Mesenchymal stem cell (in vitro differentiated cells and primary cell): ENCODE measurements at regions not wholly inside any gene's neighbourhood (a gene's known extent, or its start where the extent isn't known, plus 50 kb on each side); places are given as distances from the start of the nearest gene placed in this dataset.

Experiments
- DNase-seq: peaks from one replicate; pipeline ENCODE4 v3.0.0-alpha.2; 2013
- H2AFZ ChIP-seq: one replicate; pipeline ENCODE4 v1.6.1; 2013; ENCODE audit warnings: low read depth, mild to moderate bottlenecking, control low read depth, inconsistent platforms, low read length, moderate library complexity
- H2AK5ac ChIP-seq: 2 replicates; pipeline ENCODE4 v1.6.1; 2013; ENCODE audit warnings: low read length, moderate library complexity, mild to moderate bottlenecking, inconsistent platforms; ENCODE audit not compliant: severe bottlenecking
- H2BK120ac ChIP-seq: one replicate; pipeline ENCODE4 v1.6.1; 2013; ENCODE audit warnings: low read depth, mild to moderate bottlenecking, inconsistent platforms, low read length, moderate library complexity
- H2BK12ac ChIP-seq, 2 experiments: one replicate each; pipeline ENCODE4 v1.6.1; 2013; ENCODE audit warnings: inconsistent platforms in 2 of 2, low read length in 2 of 2, mild to moderate bottlenecking in 2 of 2, moderate library complexity in 2 of 2, control low read depth in 1 of 2
- H2BK15ac ChIP-seq: one replicate; pipeline ENCODE4 v1.6.1; 2013; ENCODE audit warnings: mild to moderate bottlenecking, low read depth, inconsistent platforms; ENCODE audit not compliant: poor library complexity, severe bottlenecking
- H2BK5ac ChIP-seq: 2 replicates; pipeline ENCODE4 v1.6.1; 2013; ENCODE audit warnings: low read depth, mild to moderate bottlenecking, low read length, control low read depth, inconsistent platforms; ENCODE audit not compliant: poor library complexity, severe bottlenecking
- H3K14ac ChIP-seq, 2 experiments: one replicate each; pipeline ENCODE4 v1.6.1; 2013; ENCODE audit warnings: inconsistent platforms in 2 of 2, low read length in 2 of 2, control low read depth in 1 of 2, mild to moderate bottlenecking in 1 of 2, moderate library complexity in 1 of 2
- H3K18ac ChIP-seq, 2 experiments: one replicate each; pipeline ENCODE4 v1.6.1; 2013; ENCODE audit warnings: inconsistent platforms in 2 of 2, low read length in 2 of 2, control low read depth in 1 of 2, low read depth in 1 of 2, mild to moderate bottlenecking in 1 of 2
- H3K23ac ChIP-seq, 2 experiments: one replicate each; pipeline ENCODE4 v1.6.1; 2013; ENCODE audit warnings: inconsistent platforms in 2 of 2, low read length in 2 of 2, mild to moderate bottlenecking in 2 of 2, moderate library complexity in 2 of 2, control low read depth in 1 of 2
- H3K27ac ChIP-seq: 2 replicates; pipeline ENCODE4 v1.5.1; 2013; ENCODE audit warnings: mild to moderate bottlenecking, moderate library complexity, low read length, control low read depth, inconsistent platforms; ENCODE audit not compliant: poor library complexity, severe bottlenecking
- H3K27me3 ChIP-seq, 2 experiments: 2 replicates each; pipeline versions ENCODE4 v1.6.1 to v1.7.0; 2013; ENCODE audit warnings: low read length in 2 of 2, mild to moderate bottlenecking in 2 of 2, moderate library complexity in 2 of 2, control low read depth in 1 of 2, inconsistent platforms in 1 of 2; ENCODE audit not compliant: control insufficient read depth in 1 of 2, insufficient read depth in 1 of 2
- H3K36me3 ChIP-seq, 2 experiments: 2 replicates each; pipeline versions ENCODE4 v1.6.1 to v1.7.0; 2013; ENCODE audit warnings: low read length in 2 of 2, control low read depth in 1 of 2, inconsistent platforms in 1 of 2, low read depth in 1 of 2, mild to moderate bottlenecking in 1 of 2; ENCODE audit not compliant: insufficient read depth in 2 of 2, control insufficient read depth in 1 of 2
- H3K4ac ChIP-seq, 2 experiments: one replicate each; pipeline ENCODE4 v1.6.1; 2013; ENCODE audit warnings: inconsistent platforms in 2 of 2, low read length in 2 of 2, mild to moderate bottlenecking in 2 of 2, moderate library complexity in 2 of 2, control low read depth in 1 of 2, low read depth in 1 of 2
- H3K4me1 ChIP-seq: 2 replicates; pipeline ENCODE4 v1.6.1; 2013; ENCODE audit warnings: low read depth, low read length, control low read depth; ENCODE audit not compliant: control insufficient read depth, insufficient read depth
- H3K4me2 ChIP-seq: 2 replicates; pipeline ENCODE4 v1.6.1; 2013; ENCODE audit warnings: low read length, mild to moderate bottlenecking, inconsistent platforms; ENCODE audit not compliant: poor library complexity, severe bottlenecking
- H3K4me3 ChIP-seq, 2 experiments: 2 replicates each; pipeline versions ENCODE4 v1.5.1 to v1.7.0; 2013; ENCODE audit warnings: low read length in 2 of 2, mild to moderate bottlenecking in 2 of 2, control low read depth in 1 of 2, low read depth in 1 of 2; ENCODE audit not compliant: insufficient read depth in 1 of 2
- H3K79me1 ChIP-seq: replicated peaks from 2 replicates; pipeline ENCODE4 v1.6.1; 2013; ENCODE audit warnings: mild to moderate bottlenecking, control low read depth, low read length, inconsistent platforms; ENCODE audit not compliant: poor library complexity, severe bottlenecking
- H3K9ac ChIP-seq: 2 replicates; pipeline ENCODE4 v1.7.0; 2013; ENCODE audit warnings: mild to moderate bottlenecking, low read length, moderate library complexity
- H3K9me3 ChIP-seq: 2 replicates; pipeline ENCODE4 v1.7.0; 2013; ENCODE audit warnings: mild to moderate bottlenecking, low read length; ENCODE audit not compliant: control insufficient read depth
- H4K8ac ChIP-seq: one replicate; pipeline ENCODE4 v1.6.1; 2013; ENCODE audit warnings: inconsistent platforms, mild to moderate bottlenecking, low read length, moderate library complexity
- H4K91ac ChIP-seq: one replicate; pipeline ENCODE4 v1.6.1; 2013; ENCODE audit warnings: mild to moderate bottlenecking, low read length, inconsistent platforms
- WGBS: methylation state at CpG from one replicate; pipeline ENCODE4 v1.1.7; 2013; ENCODE audit warnings: mixed read lengths; 5-methylcytosine and 5-hydroxymethylcytosine counted together

DNA sequence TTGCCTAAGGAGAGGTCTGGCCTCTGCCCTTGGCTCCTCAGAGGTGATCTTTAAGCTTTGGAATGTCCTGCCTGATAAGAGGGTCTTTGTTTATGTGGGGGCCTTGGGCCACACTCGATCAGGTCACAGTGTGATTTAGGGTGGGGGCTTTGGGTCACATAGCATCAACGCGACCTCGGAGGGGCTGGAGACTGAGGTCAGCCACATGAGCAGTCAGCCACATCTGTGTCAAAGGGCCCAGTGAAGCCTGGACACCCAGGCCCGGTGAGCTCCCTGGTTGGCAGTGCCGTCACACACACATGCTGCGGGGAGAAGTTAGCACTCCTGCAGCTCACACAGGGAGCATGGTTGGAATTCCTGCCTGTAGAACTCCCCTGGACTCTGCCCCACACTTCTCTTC lies 345.0 kb downstream of the NPHP4 start:
- H3K4me1 ChIP-seq, result no peaks in the 10 kb centered on the region
- no peak overlapping the region for H3K4me3 ChIP-seq
- no peak for DNase-seq
- H2AK5ac ChIP-seq, result no peak overlapping the region
- no peak overlapping the region for H3K4me2 ChIP-seq
- no peak overlapping the region for H2BK15ac ChIP-seq
- no peak overlapping the region for H4K91ac ChIP-seq
- H3K14ac ChIP-seq, result no peak overlapping the region
- H2AFZ ChIP-seq, result no peak overlapping the region
- no peak overlapping the region for H3K9ac ChIP-seq
- no peak overlapping the region for H3K27ac ChIP-seq
- H2BK5ac ChIP-seq, result no peak overlapping the region
- no peaks in the 10 kb centered on the region for H3K36me3 ChIP-seq
- H3K4ac ChIP-seq, result no peak overlapping the region
- H2BK12ac ChIP-seq, result no peak overlapping the region
- no peak overlapping the region for H3K18ac ChIP-seq
- H3K9me3 ChIP-seq, result peaks cover 10% of the 10 kb centered on the region
- no peaks in the 10 kb centered on the region for H3K79me1 ChIP-seq
- WGBS, result 65% methylated on average over 7 of the region's 7 CpGs
- H3K23ac ChIP-seq, result no peak overlapping the region
- H4K8ac ChIP-seq, result no peak overlapping the region
- H3K27me3 ChIP-seq, result no peaks in the 10 kb centered on the region
- H2BK120ac ChIP-seq, result no peak overlapping the region

DNA sequence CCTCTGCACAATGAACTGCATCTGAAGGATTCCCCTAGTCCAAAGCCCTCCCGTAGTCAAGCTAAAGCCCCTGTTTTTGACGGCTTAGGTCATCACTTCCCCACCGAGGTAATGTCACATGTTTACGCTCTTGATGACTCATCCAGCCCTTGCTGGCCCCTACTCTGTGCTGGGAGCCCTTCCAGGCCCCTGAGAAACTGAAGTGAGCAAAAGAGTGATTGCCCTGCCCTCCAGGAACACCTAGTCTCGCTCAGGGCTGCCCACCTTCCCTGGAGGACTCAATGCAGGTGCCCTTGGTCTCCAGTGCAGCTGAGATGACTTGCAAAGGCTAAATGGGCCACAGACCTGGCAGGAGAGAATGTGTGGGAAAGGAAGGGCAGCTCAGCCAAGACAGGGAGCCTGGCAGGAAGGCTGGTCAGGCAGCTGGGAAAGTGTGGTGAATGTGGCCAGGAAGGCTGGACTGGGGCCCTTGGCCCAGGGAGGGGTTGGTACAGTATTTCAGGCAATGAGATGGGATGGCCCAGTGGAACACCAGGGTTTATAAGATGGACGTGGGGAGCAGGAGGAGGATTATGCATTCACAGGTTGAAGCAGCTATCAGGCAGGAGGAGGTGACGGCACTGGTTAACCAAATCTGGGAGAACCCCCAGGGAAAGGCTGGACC lies 345.6 kb downstream of the NPHP4 start:
- Histone ChIP-seq H2BK15ac (no peak overlapping the region), H2BK12ac (no peak overlapping the region), H4K8ac (no peak overlapping the region), H3K9ac (no peak overlapping the region), H3K9me3 (peaks cover 10% of the 10 kb centered on the region), H3K36me3 (no peaks in the 10 kb centered on the region), H3K4ac (no peak overlapping the region), H4K91ac (no peak overlapping the region), H3K4me3 (no peak overlapping the region), H3K27ac (no peak overlapping the region), H2BK5ac (no peak overlapping the region), H3K4me2 (no peak overlapping the region), H3K14ac (no peak overlapping the region), H2BK120ac (no peak overlapping the region), H3K79me1 (no peaks in the 10 kb centered on the region), H3K4me1 (no peaks in the 10 kb centered on the region), H3K18ac (no peak overlapping the region), H2AK5ac (no peak overlapping the region), H3K27me3 (no peaks in the 10 kb centered on the region), H3K23ac (no peak overlapping the region), H2AFZ (no peak overlapping the region)
- 40% methylated on average over 7 of the region's 7 CpGs for WGBS
- no peak for DNase-seq

DNA sequence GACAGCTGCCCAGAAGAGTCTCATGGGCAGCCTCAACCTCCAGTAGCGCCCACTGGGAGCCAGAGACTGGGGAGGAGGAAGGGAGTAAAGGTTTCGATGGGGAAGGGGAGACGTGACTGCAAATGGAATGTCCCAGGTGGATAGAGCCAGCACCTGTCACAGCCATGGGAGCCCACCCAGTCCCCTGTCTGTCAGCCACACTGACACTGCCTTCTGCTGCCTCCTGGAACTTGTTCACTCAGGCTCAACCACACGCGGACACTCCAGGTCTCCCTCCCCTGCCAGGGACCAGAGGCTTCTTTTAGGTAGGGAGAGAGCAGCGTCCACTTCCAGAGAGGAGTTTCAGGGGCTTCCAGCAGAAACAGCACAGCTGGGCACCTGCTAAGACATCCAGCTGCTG lies 346.3 kb downstream of the NPHP4 start:
- Histone ChIP-seq H2AFZ (no peak overlapping the region), H3K27ac (no peak overlapping the region), H3K4me3 (no peak overlapping the region), H3K9ac (no peak overlapping the region), H2AK5ac (no peak overlapping the region), H2BK15ac (no peak overlapping the region), H3K18ac (no peak overlapping the region), H3K27me3 (no peaks in the 10 kb centered on the region), H3K23ac (no peak overlapping the region), H3K9me3 (peaks cover 10% of the 10 kb centered on the region), H2BK5ac (no peak overlapping the region), H2BK12ac (no peak overlapping the region), H3K79me1 (no peaks in the 10 kb centered on the region), H3K14ac (no peak overlapping the region), H3K4me2 (no peak overlapping the region), H2BK120ac (no peak overlapping the region), H3K36me3 (no peaks in the 10 kb centered on the region), H4K91ac (no peak overlapping the region), H3K4ac (no peak overlapping the region), H4K8ac (no peak overlapping the region), H3K4me1 (no peaks in the 10 kb centered on the region)
- DNase-seq, result no peak
- WGBS, result 75% methylated on average over 6 of the region's 6 CpGs

DNA sequence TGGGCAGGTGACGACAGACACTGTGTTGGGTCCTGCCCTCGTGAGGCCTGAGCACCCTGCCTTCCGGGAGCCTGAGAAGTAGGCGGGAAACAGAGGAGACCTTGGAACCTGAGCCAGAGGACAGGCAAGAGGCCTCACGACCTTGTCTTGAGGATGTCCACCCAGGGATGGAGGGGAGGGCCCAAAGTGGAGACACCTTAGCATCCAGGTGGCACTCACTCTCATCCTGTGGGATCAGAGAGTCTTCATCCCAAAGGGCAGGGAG lies 347.2 kb downstream of the NPHP4 start:
- no peak overlapping the region for H3K14ac ChIP-seq
- H2BK5ac ChIP-seq, result no peak overlapping the region
- H4K91ac ChIP-seq, result no peak overlapping the region
- H2BK120ac ChIP-seq, result no peak overlapping the region
- H3K23ac ChIP-seq, result no peak overlapping the region
- no peak overlapping the region for H2AK5ac ChIP-seq
- H3K79me1 ChIP-seq, result no peaks in the 10 kb centered on the region
- no peak overlapping the region for H3K18ac ChIP-seq
- H3K4ac ChIP-seq, result no peak overlapping the region
- no peaks in the 10 kb centered on the region for H3K27me3 ChIP-seq
- WGBS, result 52% methylated on average over 5 of the region's 5 CpGs
- H3K9ac ChIP-seq, result no peak overlapping the region
- no peak overlapping the region for H2BK12ac ChIP-seq
- no peak overlapping the region for H3K4me3 ChIP-seq
- H3K36me3 ChIP-seq, result no peaks in the 10 kb centered on the region
- no peak for DNase-seq
- no peak overlapping the region for H3K27ac ChIP-seq
- H2BK15ac ChIP-seq, result no peak overlapping the region
- H3K4me2 ChIP-seq, result no peak overlapping the region
- no peak overlapping the region for H2AFZ ChIP-seq
- H3K4me1 ChIP-seq, result no peaks in the 10 kb centered on the region
- H4K8ac ChIP-seq, result no peak overlapping the region
- H3K9me3 ChIP-seq, result peaks cover 10% of the 10 kb centered on the region
